ENCODE measurements at regions not wholly inside any gene's neighbourhood (a gene's known extent, or its start where the extent isn't known, plus 50 kb on each side); places are given as distances from the start of the nearest gene placed in this dataset.

DNA sequence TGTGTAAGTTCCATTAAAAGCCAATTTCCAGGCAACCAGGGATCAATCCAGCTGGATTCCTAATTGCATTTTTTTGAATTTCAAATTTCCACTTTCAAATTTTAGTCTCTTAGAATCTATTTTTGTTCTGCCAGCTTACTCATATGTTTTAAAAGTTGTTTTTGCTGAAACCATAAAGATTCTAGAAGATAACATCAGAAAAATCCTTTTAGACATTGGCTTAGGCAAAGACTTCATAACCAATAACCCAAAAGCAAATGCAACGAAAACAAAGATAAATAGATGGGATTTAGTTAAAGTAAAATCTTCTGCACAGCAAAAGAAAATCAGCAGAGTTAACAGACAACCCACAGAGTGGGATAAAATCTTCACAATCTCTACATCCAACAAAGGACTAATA lies 253.3 kb downstream of the AEBP2 start:
- Histone ChIP-seq H3K4me3 (ENCODE audit: low read length) (no peak overlapping the region), H2AFZ (ENCODE audit: low read depth, low read length) (no peak overlapping the region), H3K27me3 (ENCODE audit: low read depth, low read length) (no peaks in the 10 kb centered on the region), H3K79me2 (ENCODE audit: low read length) (no peaks in the 10 kb centered on the region), H3K36me3 (replicated peaks; ENCODE audit: low read depth, low read length) (no peaks in the 10 kb centered on the region), H4K20me1 (ENCODE audit: insufficient read depth, low read length) (no peaks in the 10 kb centered on the region), H3K4me2 (ENCODE audit: low read length) (no peak overlapping the region), H3K9ac (ENCODE audit: low read length) (no peak overlapping the region), H3K4me1 (ENCODE audit: low read length) (no peaks in the 10 kb centered on the region), H3K9me3 (ENCODE audit: insufficient read depth, low read length) (no peaks in the 10 kb centered on the region), H3K27ac (ENCODE audit: low read length) (no peak overlapping the region)
- TF ChIP-seq EZH2phosphoT487 (IDR thresholded peaks at IDR 0.05; ENCODE audit: low read depth) = no peak
- TF ChIP-seq, protein P1, sequence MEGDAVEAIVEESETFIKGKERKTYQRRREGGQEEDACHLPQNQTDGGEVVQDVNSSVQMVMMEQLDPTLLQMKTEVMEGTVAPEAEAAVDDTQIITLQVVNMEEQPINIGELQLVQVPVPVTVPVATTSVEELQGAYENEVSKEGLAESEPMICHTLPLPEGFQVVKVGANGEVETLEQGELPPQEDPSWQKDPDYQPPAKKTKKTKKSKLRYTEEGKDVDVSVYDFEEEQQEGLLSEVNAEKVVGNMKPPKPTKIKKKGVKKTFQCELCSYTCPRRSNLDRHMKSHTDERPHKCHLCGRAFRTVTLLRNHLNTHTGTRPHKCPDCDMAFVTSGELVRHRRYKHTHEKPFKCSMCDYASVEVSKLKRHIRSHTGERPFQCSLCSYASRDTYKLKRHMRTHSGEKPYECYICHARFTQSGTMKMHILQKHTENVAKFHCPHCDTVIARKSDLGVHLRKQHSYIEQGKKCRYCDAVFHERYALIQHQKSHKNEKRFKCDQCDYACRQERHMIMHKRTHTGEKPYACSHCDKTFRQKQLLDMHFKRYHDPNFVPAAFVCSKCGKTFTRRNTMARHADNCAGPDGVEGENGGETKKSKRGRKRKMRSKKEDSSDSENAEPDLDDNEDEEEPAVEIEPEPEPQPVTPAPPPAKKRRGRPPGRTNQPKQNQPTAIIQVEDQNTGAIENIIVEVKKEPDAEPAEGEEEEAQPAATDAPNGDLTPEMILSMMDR (IDR thresholded peaks at IDR 0.05; ENCODE audit: low read depth, low read length) = no peak

DNA sequence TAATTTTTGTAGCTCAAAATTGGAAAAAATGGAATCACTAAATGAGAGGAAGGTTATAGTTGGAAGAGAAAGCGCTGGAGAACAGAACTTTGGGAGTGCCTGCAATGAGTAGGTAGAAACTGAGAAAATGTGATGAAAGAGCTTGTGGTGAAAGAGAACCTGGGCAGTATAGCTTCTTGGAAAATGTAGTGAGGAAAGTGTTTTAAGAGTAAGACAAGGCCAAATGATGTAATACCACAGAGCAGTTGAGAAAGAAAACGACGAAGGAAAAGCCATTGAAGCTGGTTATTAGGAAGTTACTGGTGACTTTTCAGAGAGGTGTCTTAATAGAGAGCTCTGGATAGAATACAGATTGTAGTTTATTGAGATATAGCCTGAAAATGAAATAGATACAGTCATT lies 255.3 kb downstream of the AEBP2 start:
- no peaks in the 10 kb centered on the region for H3K27me3 ChIP-seq (ENCODE audit: low read depth, low read length)
- H3K9me3 ChIP-seq (ENCODE audit: insufficient read depth, low read length) = no peaks in the 10 kb centered on the region
- no peaks in the 10 kb centered on the region for H3K36me3 ChIP-seq (replicated peaks; ENCODE audit: low read depth, low read length)
- H2AFZ ChIP-seq (ENCODE audit: low read depth, low read length) = no peak overlapping the region
- H3K27ac ChIP-seq (ENCODE audit: low read length) = no peak overlapping the region
- TF ChIP-seq EZH2phosphoT487 (IDR thresholded peaks at IDR 0.05; ENCODE audit: low read depth) = no peak
- TF ChIP-seq, protein P1 (IDR thresholded peaks at IDR 0.05; ENCODE audit: low read depth, low read length) = no peak
- H3K4me3 ChIP-seq (ENCODE audit: low read length) = no peak overlapping the region
- no peak overlapping the region for H3K4me2 ChIP-seq (ENCODE audit: low read length)
- no peak overlapping the region for H3K9ac ChIP-seq (ENCODE audit: low read length)
- no peaks in the 10 kb centered on the region for H3K4me1 ChIP-seq (ENCODE audit: low read length)
- no peaks in the 10 kb centered on the region for H3K79me2 ChIP-seq (ENCODE audit: low read length)
- no peaks in the 10 kb centered on the region for H4K20me1 ChIP-seq (ENCODE audit: insufficient read depth, low read length)

DNA sequence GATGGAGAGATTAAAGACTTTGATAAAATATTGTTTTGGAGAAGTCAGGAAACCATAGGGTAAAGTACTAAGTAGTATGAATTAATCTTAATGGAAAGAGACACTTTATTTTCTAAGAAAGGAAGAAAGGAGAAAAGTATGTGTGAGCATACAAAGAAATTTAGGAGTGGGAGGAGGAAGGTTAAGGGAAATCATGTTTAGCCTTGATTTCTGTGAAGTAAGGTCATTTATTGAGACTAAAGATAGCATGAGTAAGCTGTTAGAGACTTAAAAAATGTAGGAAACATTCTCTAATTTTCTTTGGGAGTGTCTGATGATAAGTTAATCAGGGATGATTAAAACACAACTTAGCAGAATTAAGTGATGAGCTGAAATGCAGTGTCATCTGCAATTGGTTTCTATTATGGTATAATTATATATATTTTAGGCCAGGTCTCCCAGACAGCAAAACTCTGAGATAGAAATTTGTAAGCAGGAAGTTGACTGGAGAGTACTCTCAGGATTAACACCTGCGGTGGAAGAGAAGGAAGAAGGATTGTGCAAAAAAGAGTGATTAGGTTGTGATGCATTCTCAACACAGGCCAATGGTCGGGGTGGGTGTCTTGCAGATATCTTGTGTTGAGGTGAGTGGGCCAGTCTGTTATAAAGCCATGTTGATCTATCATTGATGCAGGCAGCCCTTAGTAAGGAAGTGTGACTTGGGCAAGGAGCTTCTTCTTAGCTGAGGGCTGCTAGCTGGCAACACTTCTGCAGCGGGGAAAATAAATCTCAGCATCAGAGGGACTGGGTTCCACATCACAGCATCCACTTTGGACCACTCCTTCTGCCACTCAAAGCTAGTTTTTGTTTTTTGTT lies 256.2 kb downstream of the AEBP2 start:
- Histone ChIP-seq H2AFZ (ENCODE audit: low read depth, low read length) (no peak overlapping the region), H3K4me3 (ENCODE audit: low read length) (no peak overlapping the region), H3K27ac (ENCODE audit: low read length) (no peak overlapping the region), H3K27me3 (ENCODE audit: low read depth, low read length) (no peaks in the 10 kb centered on the region), H3K9ac (ENCODE audit: low read length) (no peak overlapping the region), H3K4me1 (ENCODE audit: low read length) (no peaks in the 10 kb centered on the region), H3K4me2 (ENCODE audit: low read length) (no peak overlapping the region), H4K20me1 (ENCODE audit: insufficient read depth, low read length) (no peaks in the 10 kb centered on the region), H3K79me2 (ENCODE audit: low read length) (no peaks in the 10 kb centered on the region), H3K9me3 (ENCODE audit: insufficient read depth, low read length) (no peaks in the 10 kb centered on the region), H3K36me3 (replicated peaks; ENCODE audit: low read depth, low read length) (no peaks in the 10 kb centered on the region)
- no peak for TF ChIP-seq EZH2phosphoT487 (IDR thresholded peaks at IDR 0.05; ENCODE audit: low read depth)
- TF ChIP-seq, protein P1 (IDR thresholded peaks at IDR 0.05; ENCODE audit: low read depth, low read length) = no peak

DNA sequence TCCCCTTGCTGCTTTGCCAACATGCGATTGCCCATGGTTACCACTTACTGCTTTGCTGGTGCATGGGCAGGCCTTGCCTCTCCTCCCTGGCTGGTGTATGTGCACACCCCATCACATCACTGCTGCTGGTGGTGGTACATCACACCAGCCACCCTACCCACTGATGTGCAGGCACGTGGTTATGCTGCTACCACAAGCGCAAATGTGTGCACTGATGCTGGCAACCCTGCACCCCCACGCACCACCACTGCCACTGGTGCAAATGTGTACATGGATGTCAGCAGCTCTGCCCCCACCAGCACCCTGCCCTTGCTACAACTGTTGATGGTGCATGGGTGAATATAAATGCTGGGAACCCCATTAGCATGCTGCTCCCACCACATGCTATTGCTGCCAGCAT lies 261.7 kb downstream of the AEBP2 start:
- Histone ChIP-seq H3K79me2 (ENCODE audit: low read length) (no peaks in the 10 kb centered on the region), H4K20me1 (ENCODE audit: insufficient read depth, low read length) (no peaks in the 10 kb centered on the region), H3K4me1 (ENCODE audit: low read length) (no peaks in the 10 kb centered on the region), H3K4me2 (ENCODE audit: low read length) (no peak overlapping the region), H3K27me3 (ENCODE audit: low read depth, low read length) (no peaks in the 10 kb centered on the region), H3K9ac (ENCODE audit: low read length) (no peak overlapping the region), H3K36me3 (replicated peaks; ENCODE audit: low read depth, low read length) (no peaks in the 10 kb centered on the region), H2AFZ (ENCODE audit: low read depth, low read length) (no peak overlapping the region), H3K27ac (ENCODE audit: low read length) (no peak overlapping the region), H3K4me3 (ENCODE audit: low read length) (no peak overlapping the region), H3K9me3 (ENCODE audit: insufficient read depth, low read length) (no peaks in the 10 kb centered on the region)
- TF ChIP-seq, protein P1 (IDR thresholded peaks at IDR 0.05; ENCODE audit: low read depth, low read length) = no peak
- no peak for TF ChIP-seq EZH2phosphoT487 (IDR thresholded peaks at IDR 0.05; ENCODE audit: low read depth)

Data from OCI-LY3 (cell line).